GM12874 (cell line): ENCODE measurements at regions not wholly inside any gene's neighbourhood (a gene's known extent, or its start where the extent isn't known, plus 50 kb on each side); places are given as distances from the start of the nearest gene placed in this dataset.

ENCODE experiments used
- TF ChIP-seq, protein P1 (sequence below): IDR thresholded peaks from 2 replicates; pipeline ENCODE4 v1.5.1; 2011; ENCODE audit warnings: low read depth, mild to moderate bottlenecking, control low read depth, low read length, moderate library complexity; ENCODE audit not compliant: insufficient read depth

DNA sequence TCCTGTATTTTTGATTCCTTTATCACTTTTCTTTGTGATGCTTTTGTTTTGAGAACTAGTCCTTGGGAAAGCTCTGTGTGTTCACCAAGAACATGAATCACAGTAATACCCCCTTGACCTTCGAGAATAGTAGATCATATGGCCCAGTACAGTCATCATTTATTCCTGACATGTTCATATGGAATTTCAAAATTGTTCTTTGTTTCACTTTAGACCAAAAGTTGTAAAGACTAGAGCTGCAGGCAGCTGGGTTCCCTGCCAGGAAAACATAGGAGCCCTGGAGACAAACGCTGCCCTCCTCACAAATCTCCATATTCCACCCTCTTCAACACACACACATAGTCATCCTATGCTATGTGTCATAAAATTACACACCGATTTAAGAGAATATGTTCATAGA, 621.2 kb upstream of the EYS start:
- TF ChIP-seq, protein P1, sequence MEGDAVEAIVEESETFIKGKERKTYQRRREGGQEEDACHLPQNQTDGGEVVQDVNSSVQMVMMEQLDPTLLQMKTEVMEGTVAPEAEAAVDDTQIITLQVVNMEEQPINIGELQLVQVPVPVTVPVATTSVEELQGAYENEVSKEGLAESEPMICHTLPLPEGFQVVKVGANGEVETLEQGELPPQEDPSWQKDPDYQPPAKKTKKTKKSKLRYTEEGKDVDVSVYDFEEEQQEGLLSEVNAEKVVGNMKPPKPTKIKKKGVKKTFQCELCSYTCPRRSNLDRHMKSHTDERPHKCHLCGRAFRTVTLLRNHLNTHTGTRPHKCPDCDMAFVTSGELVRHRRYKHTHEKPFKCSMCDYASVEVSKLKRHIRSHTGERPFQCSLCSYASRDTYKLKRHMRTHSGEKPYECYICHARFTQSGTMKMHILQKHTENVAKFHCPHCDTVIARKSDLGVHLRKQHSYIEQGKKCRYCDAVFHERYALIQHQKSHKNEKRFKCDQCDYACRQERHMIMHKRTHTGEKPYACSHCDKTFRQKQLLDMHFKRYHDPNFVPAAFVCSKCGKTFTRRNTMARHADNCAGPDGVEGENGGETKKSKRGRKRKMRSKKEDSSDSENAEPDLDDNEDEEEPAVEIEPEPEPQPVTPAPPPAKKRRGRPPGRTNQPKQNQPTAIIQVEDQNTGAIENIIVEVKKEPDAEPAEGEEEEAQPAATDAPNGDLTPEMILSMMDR = no peak

DNA sequence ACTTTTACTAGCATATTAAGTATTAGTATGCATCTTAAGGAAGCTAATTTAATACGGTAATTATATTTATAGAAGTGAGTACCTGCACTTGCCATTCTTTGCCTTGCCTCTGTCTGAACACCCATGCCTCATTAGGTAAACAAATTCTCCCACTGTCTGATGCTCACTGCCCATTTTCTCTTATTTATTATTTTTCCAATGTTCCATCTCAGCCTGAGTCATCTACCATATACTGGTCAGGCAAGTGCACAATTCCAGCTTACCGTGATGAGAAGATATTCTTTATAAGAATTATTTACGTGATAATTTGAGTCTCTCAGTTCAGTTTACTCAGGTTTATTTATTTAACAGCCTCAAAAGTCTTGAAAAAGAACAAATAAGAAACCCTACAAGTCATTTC, 619.2 kb upstream of the EYS start:
- TF ChIP-seq, protein P1 = no peak

DNA sequence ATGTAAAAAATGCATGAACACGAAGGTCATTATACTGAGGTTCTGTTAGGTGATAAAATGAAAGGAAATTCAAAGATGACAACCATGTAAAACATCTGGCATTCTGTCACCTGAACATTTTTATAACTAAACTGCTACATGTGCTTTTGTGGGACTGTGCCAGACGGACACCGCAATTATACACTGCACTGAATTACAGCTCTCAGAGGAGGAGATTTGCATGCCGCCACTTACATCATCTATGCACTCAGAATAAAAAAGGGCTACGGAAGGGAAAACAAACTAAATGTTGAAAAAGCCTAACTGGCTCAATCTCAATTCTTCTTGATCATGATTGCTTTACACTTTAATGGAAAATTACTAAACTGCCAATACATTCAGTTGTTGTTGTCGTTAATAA, 614.0 kb upstream of the EYS start:
- TF ChIP-seq, protein P1 = no peak

DNA sequence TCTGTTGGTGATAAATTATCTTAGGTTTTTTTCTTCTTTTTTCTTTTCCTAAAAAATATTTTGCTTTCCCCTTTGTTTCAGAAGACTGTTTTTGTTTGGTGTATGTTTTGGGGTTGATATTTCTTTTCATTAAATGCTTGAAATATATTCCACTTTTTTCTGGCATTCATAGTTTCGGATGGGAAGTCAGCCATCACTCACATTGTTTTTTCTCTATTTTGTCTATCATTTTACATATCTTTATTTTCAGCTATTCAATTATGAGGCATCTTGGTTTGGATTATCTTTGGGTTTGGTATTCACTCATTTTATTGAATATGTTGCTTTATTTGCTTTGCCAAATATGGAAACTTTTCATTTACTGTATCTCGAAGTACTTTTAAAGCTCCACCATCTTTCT, 600.5 kb upstream of the EYS start:
- TF ChIP-seq, protein P1 = no peak

DNA sequence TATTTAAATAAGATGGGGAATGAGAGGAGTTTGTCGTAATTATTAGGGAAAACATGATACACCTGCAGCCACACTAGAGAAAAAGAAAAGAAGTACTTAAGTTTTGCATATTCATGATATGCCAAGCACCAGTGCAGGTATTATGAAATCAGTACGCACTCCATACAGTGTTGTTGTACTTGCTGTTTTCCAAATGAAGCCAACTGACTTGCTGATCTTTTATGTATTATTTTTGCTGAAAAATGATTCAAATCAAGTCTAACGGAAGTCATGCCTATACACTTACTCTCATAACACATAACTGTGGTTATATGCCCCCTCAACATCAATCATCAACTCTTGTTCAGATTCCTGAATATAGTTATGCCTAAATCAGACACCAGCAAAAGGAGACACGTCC, 584.9 kb upstream of the EYS start:
- TF ChIP-seq, protein P1 = no peak

DNA sequence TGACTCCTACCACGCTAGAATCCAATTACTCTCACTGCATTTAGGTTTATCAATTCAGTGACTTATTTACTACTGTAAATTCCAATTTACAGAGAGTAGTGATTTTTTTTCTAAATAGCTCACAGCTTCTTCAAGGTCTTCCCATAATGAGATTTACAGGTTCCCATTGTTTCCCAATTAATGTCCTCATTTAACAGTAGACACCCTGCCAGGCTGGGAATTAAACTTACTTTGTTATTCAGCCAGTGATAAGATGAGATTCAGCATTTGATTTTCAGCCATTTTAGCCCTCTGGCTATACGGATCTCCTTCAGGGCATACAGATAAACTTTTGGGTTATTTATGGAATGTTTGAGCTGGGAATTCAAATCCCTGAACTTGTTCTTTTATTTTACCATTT, 582.9 kb upstream of the EYS start:
- TF ChIP-seq, protein P1 = no peak

DNA sequence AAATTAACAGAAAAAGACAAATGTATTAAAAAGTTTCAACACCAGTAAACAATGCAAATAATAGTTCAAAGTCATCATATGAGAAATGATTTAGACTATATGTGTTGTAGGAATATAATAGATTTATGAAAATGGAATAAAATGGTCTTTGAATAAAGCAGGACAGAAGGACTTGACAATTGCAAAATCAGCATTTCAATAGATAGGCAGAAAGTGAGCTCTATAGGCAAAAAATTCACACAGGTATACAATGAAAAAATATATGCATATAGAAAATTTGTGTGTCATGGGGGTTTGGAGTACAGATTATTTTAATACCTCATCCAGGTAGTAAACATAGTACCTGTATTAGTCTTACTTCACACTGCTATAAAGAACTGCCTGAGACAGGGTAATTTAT, 571.1 kb upstream of the EYS start:
- TF ChIP-seq, protein P1 = no peak

DNA sequence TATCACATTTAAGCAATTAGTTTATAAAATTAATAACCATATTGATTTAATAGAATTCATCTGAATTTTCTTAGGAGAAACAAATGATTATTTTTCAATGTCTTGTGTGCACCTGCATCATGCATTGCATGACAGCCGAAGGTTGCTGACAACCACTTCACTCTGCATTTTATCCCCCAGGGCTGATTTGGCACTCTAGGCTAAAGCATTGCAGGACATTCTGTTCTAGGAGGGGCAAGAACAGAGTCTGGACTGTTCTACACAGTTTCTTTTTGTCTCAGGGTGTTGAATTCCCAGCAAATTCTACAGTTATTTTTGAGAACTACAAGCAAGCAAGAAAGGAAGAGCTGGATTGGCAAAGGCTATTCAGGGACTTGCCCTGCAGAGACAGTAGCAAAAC, 570.4 kb upstream of the EYS start:
- TF ChIP-seq, protein P1 = no peak
